ENCODE measurements at regions not wholly inside any gene's neighbourhood (a gene's known extent, or its start where the extent isn't known, plus 50 kb on each side); places are given as distances from the start of the nearest gene placed in this dataset.

DNA sequence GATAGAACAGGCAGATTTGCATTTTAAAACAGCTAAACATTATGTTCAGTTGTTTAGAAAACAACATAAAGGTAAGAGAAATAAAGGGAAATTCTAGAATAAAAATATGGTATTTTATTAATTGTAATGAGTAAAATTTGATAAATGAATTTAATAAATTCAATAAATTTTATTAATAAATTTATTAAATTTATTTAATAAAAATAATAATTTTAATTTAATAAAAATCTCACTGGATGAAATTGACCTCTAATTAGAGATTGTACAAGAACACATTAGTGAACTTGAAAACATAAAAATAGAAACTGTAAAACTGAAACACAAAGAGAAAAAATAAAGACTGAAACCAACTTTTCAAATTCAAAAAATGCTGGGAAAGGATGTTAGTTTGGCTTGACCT is 605.7 kb upstream of the LRRC4C start:
- TF ChIP-seq CTCF (IDR thresholded peaks at IDR 0.05) (no peak), POLR2A (IDR thresholded peaks at IDR 0.05) (no peak)

All from esophagus squamous epithelium (tissue), 4 donors.